Loucy (cell line): ENCODE measurements at regions not wholly inside any gene's neighbourhood (a gene's known extent, or its start where the extent isn't known, plus 50 kb on each side); places are given as distances from the start of the nearest gene placed in this dataset.

Experiments
- EZH2phosphoT487 ChIP-seq: fragments of 200-600 bp; IDR thresholded peaks from 2 replicates; pipeline ENCODE4 v1.6.1; 2018; ENCODE audit warnings: antibody characterized with exemption, mild to moderate bottlenecking, moderate library complexity, borderline replicate concordance
- TF ChIP-seq, protein P1 (sequence below): fragments of 200-600 bp; sonication (generic); conservative IDR thresholded peaks from 2 replicates; pipeline ENCODE4 v1.5.1; 2014; ENCODE audit warnings: mild to moderate bottlenecking, antibody characterized with exemption, low read length

DNA sequence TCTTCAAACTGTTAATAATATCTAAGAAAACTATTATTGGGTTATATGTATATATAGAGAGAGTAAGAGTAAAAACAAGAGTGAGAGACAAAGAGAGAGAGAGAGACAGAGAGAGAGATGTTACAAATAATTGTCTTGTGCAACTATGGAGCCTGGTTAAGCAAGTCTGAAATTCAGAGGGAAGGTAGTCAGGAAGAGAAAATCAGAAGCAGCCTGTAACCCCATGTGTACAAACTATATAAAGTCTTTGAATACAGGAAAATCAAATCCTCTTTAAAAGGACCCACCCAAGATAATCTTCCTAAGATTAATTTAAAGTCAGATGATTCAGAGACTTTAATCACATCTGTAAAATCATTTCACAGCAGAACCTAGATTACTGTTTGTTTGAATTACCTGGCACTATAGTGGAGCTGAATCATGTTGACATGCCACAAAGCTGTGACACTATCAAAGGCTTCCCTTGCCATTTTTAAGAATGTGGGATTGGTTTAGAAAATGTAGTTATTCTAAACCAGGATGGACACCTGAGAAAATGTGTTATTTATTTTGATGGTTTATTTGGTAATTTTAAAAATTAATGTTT lies 301.7 kb upstream of the FSIP2 start:
- TF ChIP-seq, protein P1, sequence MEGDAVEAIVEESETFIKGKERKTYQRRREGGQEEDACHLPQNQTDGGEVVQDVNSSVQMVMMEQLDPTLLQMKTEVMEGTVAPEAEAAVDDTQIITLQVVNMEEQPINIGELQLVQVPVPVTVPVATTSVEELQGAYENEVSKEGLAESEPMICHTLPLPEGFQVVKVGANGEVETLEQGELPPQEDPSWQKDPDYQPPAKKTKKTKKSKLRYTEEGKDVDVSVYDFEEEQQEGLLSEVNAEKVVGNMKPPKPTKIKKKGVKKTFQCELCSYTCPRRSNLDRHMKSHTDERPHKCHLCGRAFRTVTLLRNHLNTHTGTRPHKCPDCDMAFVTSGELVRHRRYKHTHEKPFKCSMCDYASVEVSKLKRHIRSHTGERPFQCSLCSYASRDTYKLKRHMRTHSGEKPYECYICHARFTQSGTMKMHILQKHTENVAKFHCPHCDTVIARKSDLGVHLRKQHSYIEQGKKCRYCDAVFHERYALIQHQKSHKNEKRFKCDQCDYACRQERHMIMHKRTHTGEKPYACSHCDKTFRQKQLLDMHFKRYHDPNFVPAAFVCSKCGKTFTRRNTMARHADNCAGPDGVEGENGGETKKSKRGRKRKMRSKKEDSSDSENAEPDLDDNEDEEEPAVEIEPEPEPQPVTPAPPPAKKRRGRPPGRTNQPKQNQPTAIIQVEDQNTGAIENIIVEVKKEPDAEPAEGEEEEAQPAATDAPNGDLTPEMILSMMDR: no peak
- no peak for TF ChIP-seq EZH2phosphoT487
